Karpas-422 (cell line): ENCODE measurements at regions not wholly inside any gene's neighbourhood (a gene's known extent, or its start where the extent isn't known, plus 50 kb on each side); places are given as distances from the start of the nearest gene placed in this dataset.

Experiments used
- DNase-seq: peaks from one replicate; pipeline ENCODE4 v3.0.0-alpha.2; 2015
- H2AFZ ChIP-seq: fragments of 200-600 bp; sonication (generic); 2 replicates; pipeline ENCODE4 v1.6.1; 2014; ENCODE audit warnings: antibody characterized with exemption, low read length, mixed read lengths
- H3K27ac ChIP-seq: fragments of 200-600 bp; sonication (generic); 2 replicates; pipeline ENCODE4 v1.5.1; 2014; ENCODE audit warnings: mild to moderate bottlenecking, low read length, moderate library complexity
- H3K27me3 ChIP-seq: fragments of 200-600 bp; sonication (generic); 2 replicates; pipeline ENCODE4 v1.6.1; 2014; ENCODE audit warnings: low read length, mixed read lengths
- H3K36me3 ChIP-seq: fragments of 200-600 bp; sonication (generic); 2 replicates; pipeline ENCODE4 v1.6.1; 2014; ENCODE audit warnings: low read length, mixed read lengths; ENCODE audit not compliant: insufficient read depth
- H3K4me1 ChIP-seq: fragments of 200-600 bp; sonication (generic); 2 replicates; pipeline ENCODE4 v1.6.1; 2014; ENCODE audit warnings: mild to moderate bottlenecking, low read length, mixed read lengths
- H3K4me2 ChIP-seq: fragments of 200-600 bp; sonication (generic); 2 replicates; pipeline ENCODE4 v1.6.1; 2014; ENCODE audit warnings: low read length, low read depth, mild to moderate bottlenecking; ENCODE audit not compliant: poor library complexity, severe bottlenecking
- H3K4me3 ChIP-seq: fragments of 200-600 bp; sonication (generic); 2 replicates; pipeline ENCODE4 v1.5.1; 2014; ENCODE audit warnings: mild to moderate bottlenecking, antibody characterized with exemption, low read length, mixed read lengths
- H3K79me2 ChIP-seq: fragments of 200-600 bp; sonication (generic); 2 replicates; pipeline ENCODE4 v1.6.1; 2014; ENCODE audit warnings: mild to moderate bottlenecking, low read length, mixed read lengths
- H3K9ac ChIP-seq: fragments of 200-600 bp; sonication (generic); 2 replicates; pipeline ENCODE4 v1.6.0; 2014; ENCODE audit warnings: low read length
- H3K9me2 ChIP-seq: fragments of 200-600 bp; sonication (generic), shearing (Covaris generic); replicated peaks from 2 replicates; pipeline ENCODE4 v1.6.0; 2014; ENCODE audit warnings: mild to moderate bottlenecking, low read length, moderate library complexity; ENCODE audit not compliant: insufficient read depth
- H3K9me3 ChIP-seq: fragments of 300-700, 200-600 bp; sonication (generic); 2 replicates; pipeline ENCODE4 v1.6.1; 2014; ENCODE audit warnings: low read length, mixed read lengths
- H4K20me1 ChIP-seq: fragments of 200-600 bp; sonication (generic); 2 replicates; pipeline ENCODE4 v1.6.1; 2014; ENCODE audit warnings: mild to moderate bottlenecking, antibody characterized with exemption, low read length, low read depth; ENCODE audit not compliant: insufficient read depth

DNA sequence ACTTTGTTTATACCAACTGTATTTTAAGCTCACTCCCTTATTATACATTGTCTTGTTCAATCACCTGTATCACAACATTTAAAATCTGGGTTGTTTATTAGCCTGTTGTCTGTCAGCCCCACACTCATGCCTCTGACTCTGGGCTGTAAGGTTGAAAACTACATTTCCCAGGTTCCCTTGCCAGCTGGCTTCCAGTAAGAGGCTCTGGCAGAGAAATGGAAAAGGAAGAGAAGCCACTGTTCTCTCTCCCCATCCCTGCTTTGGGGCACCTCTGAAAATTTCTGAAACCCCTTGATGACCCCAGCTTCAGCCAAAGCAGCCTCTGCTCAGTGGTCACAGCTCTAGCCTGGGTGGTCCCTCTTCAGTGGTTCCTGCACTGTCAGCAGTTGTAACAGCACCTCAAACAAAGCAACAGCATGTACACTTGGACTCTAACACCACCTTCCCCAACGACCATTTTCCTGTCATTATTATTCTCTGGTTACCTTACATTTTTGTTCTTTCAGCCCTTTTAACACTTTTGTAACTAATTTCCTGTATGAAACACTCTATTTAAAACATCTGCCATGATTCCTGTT is 108.9 kb upstream of the LGALSL start:
- Histone ChIP-seq H3K9ac (no peak overlapping the region), H4K20me1 (no peaks in the 10 kb centered on the region), H3K4me1 (no peaks in the 10 kb centered on the region), H3K4me2 (no peak overlapping the region), H3K36me3 (no peaks in the 10 kb centered on the region), H3K27ac (no peak overlapping the region), H3K9me3 (no peaks in the 10 kb centered on the region), H3K4me3 (no peak overlapping the region), H3K9me2 (no peaks in the 10 kb centered on the region), H3K27me3 (no peaks in the 10 kb centered on the region), H2AFZ (no peak overlapping the region), H3K79me2 (no peaks in the 10 kb centered on the region)
- DNase-seq = no peak

DNA sequence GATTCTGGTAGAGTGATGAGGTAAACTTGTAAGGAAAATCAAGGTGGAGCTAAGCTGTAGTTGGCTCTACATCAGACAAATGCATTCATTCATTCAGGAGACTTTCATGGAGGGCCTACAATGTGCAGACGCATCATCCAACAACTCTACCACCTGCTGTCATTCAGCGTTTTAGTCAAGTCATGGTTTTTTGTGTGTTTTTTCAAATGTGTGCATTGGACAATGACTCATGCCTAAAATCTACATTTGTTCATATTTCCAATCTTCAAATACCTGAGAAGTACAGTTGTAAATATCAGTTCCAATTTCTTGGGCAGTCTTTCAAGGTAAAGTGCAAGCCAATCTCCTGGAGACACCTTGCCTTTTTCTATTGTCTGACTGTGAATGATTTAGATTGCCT is 108.0 kb upstream of the LGALSL start:
- no peak overlapping the region for H3K4me2 ChIP-seq

DNA sequence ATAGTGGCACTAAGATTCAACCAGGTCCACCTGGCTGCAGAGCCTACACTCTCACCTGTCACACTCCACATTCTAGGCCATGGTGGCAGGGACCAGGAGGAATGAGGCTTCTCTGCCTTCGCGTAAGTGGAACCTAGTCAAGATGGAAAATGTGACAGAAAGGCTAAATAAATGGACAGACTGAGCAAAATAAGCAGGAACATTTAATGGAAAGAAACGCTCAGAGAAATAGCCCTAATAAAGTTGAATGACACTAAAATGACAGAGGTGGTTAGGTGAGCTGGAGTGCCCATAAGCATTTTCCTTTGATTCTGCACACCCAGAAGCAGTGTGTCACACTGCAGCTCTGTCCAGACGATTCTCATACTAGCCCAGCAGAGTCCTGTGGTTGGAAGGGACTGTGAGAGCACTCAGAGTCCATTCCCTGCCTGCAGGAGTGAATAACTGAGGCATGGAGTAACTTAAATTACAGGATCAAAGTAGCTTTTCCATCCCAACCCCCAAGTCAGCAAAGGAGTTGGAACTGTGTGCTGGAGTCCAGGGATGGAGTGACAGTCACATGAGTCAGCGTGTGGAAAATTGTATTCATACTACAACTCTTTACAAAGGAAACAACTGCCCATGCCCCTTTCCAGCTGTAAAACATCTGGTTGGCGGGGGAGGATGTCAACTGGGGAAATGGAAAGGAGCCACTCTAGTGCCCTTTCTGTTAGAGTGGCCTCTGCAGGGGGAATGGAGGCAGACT is 105.4 kb upstream of the LGALSL start:
- no peaks in the 10 kb centered on the region for H3K27me3 ChIP-seq
- H3K9ac ChIP-seq = no peak overlapping the region
- no peak overlapping the region for H3K27ac ChIP-seq
- no peak for DNase-seq
- H3K36me3 ChIP-seq = no peaks in the 10 kb centered on the region
- no peaks in the 10 kb centered on the region for H3K9me2 ChIP-seq
- H3K9me3 ChIP-seq = no peaks in the 10 kb centered on the region
- H3K4me2 ChIP-seq = no peak overlapping the region
- no peak overlapping the region for H3K4me3 ChIP-seq
- no peaks in the 10 kb centered on the region for H4K20me1 ChIP-seq
- no peaks in the 10 kb centered on the region for H3K4me1 ChIP-seq
- no peaks in the 10 kb centered on the region for H3K79me2 ChIP-seq
- H2AFZ ChIP-seq = no peak overlapping the region

More for the DNA sequence above, 108.0 kb upstream of the LGALSL start:
- Histone ChIP-seq H4K20me1 (no peaks in the 10 kb centered on the region), H3K36me3 (no peaks in the 10 kb centered on the region), H3K9ac (no peak overlapping the region), H3K27ac (no peak overlapping the region), H3K4me3 (no peak overlapping the region), H2AFZ (no peak overlapping the region), H3K9me2 (no peaks in the 10 kb centered on the region), H3K9me3 (no peaks in the 10 kb centered on the region), H3K4me1 (no peaks in the 10 kb centered on the region), H3K79me2 (no peaks in the 10 kb centered on the region), H3K27me3 (no peaks in the 10 kb centered on the region)
- no peak for DNase-seq

- Histone ChIP-seq H3K4me2 (no peak overlapping the region), H3K79me2 (no peaks in the 10 kb centered on the region), H3K4me1 (no peaks in the 10 kb centered on the region), H3K36me3 (no peaks in the 10 kb centered on the region), H3K9me2 (no peaks in the 10 kb centered on the region), H4K20me1 (no peaks in the 10 kb centered on the region), H3K9me3 (no peaks in the 10 kb centered on the region), H3K27me3 (no peaks in the 10 kb centered on the region), H3K27ac (no peak overlapping the region), H3K9ac (no peak overlapping the region), H2AFZ (no peak overlapping the region), H3K4me3 (no peak overlapping the region)
- no peak for DNase-seq
These were observed 104.8 kb upstream of the LGALSL start for GRCh38 chr2:64349131-64349530.

DNA sequence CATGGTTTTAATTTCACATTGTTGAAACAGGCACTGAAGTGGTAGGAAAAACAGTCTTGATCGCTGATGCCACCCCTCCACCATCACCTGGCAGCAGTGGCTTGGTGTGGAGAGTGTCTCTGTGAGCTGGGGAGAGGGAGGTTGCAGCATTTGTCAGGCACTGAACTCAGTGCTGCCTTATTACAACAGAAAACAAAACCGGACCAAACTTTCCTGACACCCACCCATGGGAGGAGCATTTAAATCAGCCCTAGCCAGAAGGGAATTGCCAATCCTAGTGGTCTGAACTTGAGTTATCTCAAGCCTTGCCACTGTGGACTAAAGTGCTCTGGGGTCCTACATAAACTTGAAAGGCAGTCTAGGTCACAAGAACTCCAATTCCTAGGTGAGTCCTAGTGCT is 103.0 kb upstream of the LGALSL start:
- no peaks in the 10 kb centered on the region for H3K4me1 ChIP-seq
- H3K9me3 ChIP-seq = no peaks in the 10 kb centered on the region
- H3K27me3 ChIP-seq = no peaks in the 10 kb centered on the region
- no peak overlapping the region for H3K27ac ChIP-seq
- no peaks in the 10 kb centered on the region for H3K9me2 ChIP-seq
- no peak for DNase-seq
- H4K20me1 ChIP-seq = no peaks in the 10 kb centered on the region
- no peak overlapping the region for H2AFZ ChIP-seq
- H3K79me2 ChIP-seq = no peaks in the 10 kb centered on the region
- no peak overlapping the region for H3K4me2 ChIP-seq
- no peak overlapping the region for H3K4me3 ChIP-seq
- no peaks in the 10 kb centered on the region for H3K36me3 ChIP-seq
- H3K9ac ChIP-seq = no peak overlapping the region

- Histone ChIP-seq H3K27me3 (no peaks in the 10 kb centered on the region), H3K27ac (no peak overlapping the region), H3K79me2 (no peaks in the 10 kb centered on the region), H3K9me3 (no peaks in the 10 kb centered on the region), H4K20me1 (no peaks in the 10 kb centered on the region), H3K36me3 (no peaks in the 10 kb centered on the region), H3K9ac (no peak overlapping the region), H3K9me2 (no peaks in the 10 kb centered on the region), H2AFZ (no peak overlapping the region), H3K4me1 (no peaks in the 10 kb centered on the region), H3K4me3 (no peak overlapping the region), H3K4me2 (no peak overlapping the region)
- no peak for DNase-seq
These were observed 101.7 kb upstream of the LGALSL start for GRCh38 chr2:64352292-64352691.

- no peak overlapping the region for H3K27ac ChIP-seq
- no peak overlapping the region for H3K9ac ChIP-seq
- no peaks in the 10 kb centered on the region for H3K27me3 ChIP-seq
- H3K36me3 ChIP-seq = no peaks in the 10 kb centered on the region
- H3K9me3 ChIP-seq = no peaks in the 10 kb centered on the region
- H3K4me2 ChIP-seq = no peak overlapping the region
- no peaks in the 10 kb centered on the region for H3K9me2 ChIP-seq
- H3K4me1 ChIP-seq = peaks cover 11% of the 10 kb centered on the region
- H4K20me1 ChIP-seq = no peaks in the 10 kb centered on the region
- no peak overlapping the region for H3K4me3 ChIP-seq
- DNase-seq = no peak
- no peak overlapping the region for H2AFZ ChIP-seq
- no peaks in the 10 kb centered on the region for H3K79me2 ChIP-seq
These were observed 98.9 kb upstream of the LGALSL start for GRCh38 chr2:64354857-64355680.

GRCh38 chr2:64356906-64357305 is 97.1 kb upstream of the LGALSL start:
- no peak overlapping the region for H3K9ac ChIP-seq
- no peak overlapping the region for H3K4me3 ChIP-seq
- no peak overlapping the region for H3K27ac ChIP-seq
- no peak overlapping the region for H3K4me2 ChIP-seq
- H2AFZ ChIP-seq = no peak overlapping the region
- no peak for DNase-seq
- H3K79me2 ChIP-seq = no peaks in the 10 kb centered on the region
- peaks cover 19% of the 10 kb centered on the region for H3K4me1 ChIP-seq
- H3K9me3 ChIP-seq = no peaks in the 10 kb centered on the region
- H3K9me2 ChIP-seq = no peaks in the 10 kb centered on the region
- H3K36me3 ChIP-seq = no peaks in the 10 kb centered on the region
- H4K20me1 ChIP-seq = no peaks in the 10 kb centered on the region
- H3K27me3 ChIP-seq = no peaks in the 10 kb centered on the region
